ENCODE measurements at regions not wholly inside any gene's neighbourhood (a gene's known extent, or its start where the extent isn't known, plus 50 kb on each side); places are given as distances from the start of the nearest gene placed in this dataset.

GRCh38 chr7:153447011-153447410, 605.2 kb upstream of the DPP6 start:
- TF ChIP-seq CTCF (IDR thresholded peaks at IDR 0.05 in 4 of 5, conservative IDR thresholded peaks at IDR 0.05 in 1 of 5) (no peak), POLR2A (IDR thresholded peaks at IDR 0.05) (no peak)

All from gastrocnemius medialis (tissue), 4 donors.